ENCODE measurements at regions not wholly inside any gene's neighbourhood (a gene's known extent, or its start where the extent isn't known, plus 50 kb on each side); places are given as distances from the start of the nearest gene placed in this dataset.

GRCh38 chr4:62528874-62529273, 1328.7 kb downstream of the ADGRL3 start:
- ATAC-seq, result no peak
- no peaks in the 10 kb centered on the region for H3K27me3 ChIP-seq (replicated peaks in 1 of 2; ENCODE audit: control insufficient read depth in 2 of 2, insufficient read depth in 2 of 2, low read length in 1 of 2)
- TF ChIP-seq STAT3 (IDR thresholded peaks at IDR 0.05; ENCODE audit: low read depth, low read length), result no peak
- no peak for TF ChIP-seq FOXK2 (IDR thresholded peaks at IDR 0.05)
- no peak for TF ChIP-seq SUZ12 (IDR thresholded peaks at IDR 0.05; ENCODE audit: unreplicated experiment)
- no peak for TF ChIP-seq ASH2L (IDR thresholded peaks at IDR 0.05; ENCODE audit: borderline replicate concordance, low read depth)
- TF ChIP-seq EGR1 (IDR thresholded peaks at IDR 0.05; ENCODE audit: borderline replicate concordance in 1 of 2, low read depth in 2 of 2, low read length in 2 of 2), result no peak
- no peak for TF ChIP-seq POLR2AphosphoS5 (IDR thresholded peaks at IDR 0.05; ENCODE audit: low read length)
- no peak for TF ChIP-seq CHD1 (IDR thresholded peaks at IDR 0.05; ENCODE audit: low read depth, low read length)
- no peak for TF ChIP-seq RCOR1 (conservative IDR thresholded peaks at IDR 0.05; ENCODE audit: low read depth, low read length)
- TF ChIP-seq PAX8 (IDR thresholded peaks at IDR 0.05), result no peak
- no peak for TF ChIP-seq TBL1XR1 (IDR thresholded peaks at IDR 0.05; ENCODE audit: low read depth, low read length)
- no peak for TF ChIP-seq SREBF2 (IDR thresholded peaks at IDR 0.05; ENCODE audit: low read length)
- H3K27ac ChIP-seq (ENCODE audit: control insufficient read depth, insufficient read depth), result no peak overlapping the region
- no peaks in the 10 kb centered on the region for H3K36me3 ChIP-seq (ENCODE audit: control insufficient read depth in 2 of 2, insufficient read depth in 2 of 2, low read length in 1 of 2)
- no peaks in the 10 kb centered on the region for H3K4me1 ChIP-seq (ENCODE audit: control insufficient read depth, insufficient read depth, low read length)
- H3K79me2 ChIP-seq (ENCODE audit: control insufficient read depth, insufficient read depth, low read length), result no peaks in the 10 kb centered on the region
- in situ Hi-C loops (cut with MboI) (no loop called here), intact Hi-C loops (cut with micrococcal nuclease; ENCODE audit: unreplicated experiment) (no loop called here)
- H3K9me3 ChIP-seq (replicated peaks; ENCODE audit: control insufficient read depth, insufficient read depth, low read length), result no peaks in the 10 kb centered on the region; the same call in 2 of the 3 replicates
- BruUV-seq (replicated peaks), result no TSS peak
- no peaks in the 10 kb centered on the region for H4K20me1 ChIP-seq (ENCODE audit: control insufficient read depth, insufficient read depth)
- DNase-seq (ENCODE audit: low read depth, low spot score), result no peak
- ChIA-PET POLR2A (no interaction called here), CTCF (no interaction called here), RAD21 (ENCODE audit: unreplicated experiment) (no interaction called here), SMC1A (ENCODE audit: uncharacterized antibody, unreplicated experiment) (interaction anchor here (0.9 to 1.0 kb wide), 2 partner anchors 49 to 57 kb away, joined by 3 read pairs; no protein-coding TSS in a partner anchor)
- no peak overlapping the region for H2AFZ ChIP-seq (ENCODE audit: control insufficient read depth, low read depth, low read length)
- WGBS (ENCODE audit: insufficient coverage, insufficient replicate concordance, low lambda C conversion rate, missing lambda C conversion rate), result 0% methylated on average over 2 of the region's 2 CpGs
- no peak overlapping the region for H3K9ac ChIP-seq (ENCODE audit: control insufficient read depth, insufficient read depth, low read length)
- H3K4me2 ChIP-seq (ENCODE audit: control insufficient read depth, insufficient read depth), result no peak overlapping the region
- no peak overlapping the region for H3K4me3 ChIP-seq
- no peak for FAIRE-seq

Measured in GM12878 (cell line).